ENCODE measurements at regions not wholly inside any gene's neighbourhood (a gene's known extent, or its start where the extent isn't known, plus 50 kb on each side); places are given as distances from the start of the nearest gene placed in this dataset.
A peak's percentile ranks its signal among the peaks of the same experiment; 100 is the strongest.

- Histone ChIP-seq H3K4me3 (ENCODE audit: low read depth, low read length) (no peak overlapping the region), H3K4me1 (ENCODE audit: control insufficient read depth, insufficient read depth, low read length) (peaks cover 22% of the 10 kb centered on the region), H3K36me3 (ENCODE audit: control insufficient read depth in 2 of 2, insufficient read depth in 1 of 2, low read length in 2 of 2) (no peaks in the 10 kb centered on the region), H3K9me3 (ENCODE audit: control insufficient read depth, insufficient read depth, low read depth, low read length) (no peaks in the 10 kb centered on the region), H3K27ac (ENCODE audit: extremely low read depth, low read depth, low read length) (peak overlapping the region; percentile 11; the same call in 1 of the 2 replicates)
- POLR2A ChIA-PET = no interaction called here
- no peak for TF ChIP-seq PBX3 (CRISPR knock-in tag; IDR thresholded peaks at IDR 0.05)
- TF ChIP-seq FEZF1 (tag by site-specific recombination; IDR thresholded peaks at IDR 0.05) = peak; percentile 65
- TF ChIP-seq YY1 (tag by site-specific recombination; IDR thresholded peaks at IDR 0.05) = 0 out of 2 replicates have a peak, but pooled peaks have one; percentile 22
- no peak for TF ChIP-seq ZNF280D (tag by site-specific recombination; IDR thresholded peaks at IDR 0.05)
- TF ChIP-seq GLIS1 (tag by site-specific recombination; IDR thresholded peaks at IDR 0.05) = no peak
- no peak for TF ChIP-seq ZNF555 (tag by site-specific recombination; conservative IDR thresholded peaks at IDR 0.05)
- 0 out of 2 replicates have a peak, but pooled peaks have one; percentile 7 for TF ChIP-seq CTCF (tag by site-specific recombination; IDR thresholded peaks at IDR 0.05)
- CTCF ChIA-PET = interaction anchor here (0.6 to 1.2 kb wide), 4 partner anchors 13 to 375 kb away, joined by 3 read pairs; no protein-coding TSS in a partner anchor
Observed at GRCh38 chr12:59084511-59085375, 164.4 kb upstream of the LRIG3 start.

- CTCF ChIA-PET = no interaction called here
- Histone ChIP-seq H3K9me3 (ENCODE audit: control insufficient read depth, insufficient read depth, low read depth, low read length) (no peaks in the 10 kb centered on the region), H3K36me3 (ENCODE audit: control insufficient read depth in 2 of 2, insufficient read depth in 1 of 2, low read length in 2 of 2) (no peaks in the 10 kb centered on the region), H3K27ac (ENCODE audit: extremely low read depth, low read depth, low read length) (no peak overlapping the region), H3K4me3 (ENCODE audit: low read depth, low read length) (no peak overlapping the region), H3K4me1 (ENCODE audit: control insufficient read depth, insufficient read depth, low read length) (peaks cover 22% of the 10 kb centered on the region)
- TF ChIP-seq ZBTB10 (tag by site-specific recombination; IDR thresholded peaks at IDR 0.05) = no peak
- TF ChIP-seq KLF10 (tag by site-specific recombination; IDR thresholded peaks at IDR 0.05) = no peak
- no peak for TF ChIP-seq ZNF274 (IDR thresholded peaks at IDR 0.05; ENCODE audit: low read length)
- no peak for TF ChIP-seq ZNF274 (tag by site-specific recombination; IDR thresholded peaks at IDR 0.05; ENCODE audit: borderline replicate concordance)
- TF ChIP-seq KLF17 (tag by site-specific recombination; IDR thresholded peaks at IDR 0.05) = no peak
- TF ChIP-seq ZEB2 (tag by site-specific recombination; IDR thresholded peaks at IDR 0.05) = no peak
- no peak for TF ChIP-seq ZNF324 (tag by site-specific recombination; IDR thresholded peaks at IDR 0.05)
- TF ChIP-seq ZNF544 (tag by site-specific recombination; IDR thresholded peaks at IDR 0.05) = no peak
- no peak for TF ChIP-seq ZNF138 (tag by site-specific recombination; IDR thresholded peaks at IDR 0.05; ENCODE audit: borderline replicate concordance)
- TF ChIP-seq BCL6B (tag by site-specific recombination; IDR thresholded peaks at IDR 0.05) = no peak
- TF ChIP-seq ZNF768 (tag by site-specific recombination; IDR thresholded peaks at IDR 0.05) = no peak
- TF ChIP-seq REPIN1 (tag by site-specific recombination; IDR thresholded peaks at IDR 0.05; ENCODE audit: low read depth) = no peak
- TF ChIP-seq ZSCAN4 (tag by site-specific recombination; IDR thresholded peaks at IDR 0.05) = no peak
- POLR2A ChIA-PET = no interaction called here
Observed at GRCh38 chr12:59082952-59083351, 162.6 kb upstream of the LRIG3 start.
